ENCODE measurements at regions not wholly inside any gene's neighbourhood (a gene's known extent, or its start where the extent isn't known, plus 50 kb on each side); places are given as distances from the start of the nearest gene placed in this dataset.

- TF ChIP-seq CHD7 (IDR thresholded peaks at IDR 0.05; ENCODE audit: low read depth, low read length) (no peak), GTF2A2 (tag; IDR thresholded peaks at IDR 0.05) (no peak), DEAF1 (CRISPR knock-in tag; IDR thresholded peaks at IDR 0.05) (no peak), ZZZ3 (IDR thresholded peaks at IDR 0.05) (no peak), ZBTB34 (CRISPR knock-in tag; IDR thresholded peaks at IDR 0.05) (no peak), TCF3 (CRISPR knock-in tag; IDR thresholded peaks at IDR 0.05) (peak; percentile 60), ZNF75A (CRISPR knock-in tag; IDR thresholded peaks at IDR 0.05) (no peak), ETV6 (IDR thresholded peaks at IDR 0.05; ENCODE audit: borderline replicate concordance in 1 of 2, low read depth in 2 of 2, low read length in 1 of 2) (no peak), ETV6 (CRISPR knock-in tag; IDR thresholded peaks at IDR 0.05; ENCODE audit: borderline replicate concordance) (no peak), RBM14 (IDR thresholded peaks at IDR 0.05; ENCODE audit: borderline replicate concordance, insufficient read depth, low read depth, low read length) (no peak), ZNF263 (CRISPR knock-in tag; IDR thresholded peaks at IDR 0.05; ENCODE audit: borderline replicate concordance) (no peak)
Observed at GRCh38 chr5:124644138-124644537, 102.3 kb downstream of the ZNF608 start (continued).

All from K562 (cell line).